8988T (cell line): ENCODE measurements at regions not wholly inside any gene's neighbourhood (a gene's known extent, or its start where the extent isn't known, plus 50 kb on each side); places are given as distances from the start of the nearest gene placed in this dataset.

Experiments
- DNase-seq: peaks from one replicate; pipeline ENCODE4 v3.0.0; 2011

DNA sequence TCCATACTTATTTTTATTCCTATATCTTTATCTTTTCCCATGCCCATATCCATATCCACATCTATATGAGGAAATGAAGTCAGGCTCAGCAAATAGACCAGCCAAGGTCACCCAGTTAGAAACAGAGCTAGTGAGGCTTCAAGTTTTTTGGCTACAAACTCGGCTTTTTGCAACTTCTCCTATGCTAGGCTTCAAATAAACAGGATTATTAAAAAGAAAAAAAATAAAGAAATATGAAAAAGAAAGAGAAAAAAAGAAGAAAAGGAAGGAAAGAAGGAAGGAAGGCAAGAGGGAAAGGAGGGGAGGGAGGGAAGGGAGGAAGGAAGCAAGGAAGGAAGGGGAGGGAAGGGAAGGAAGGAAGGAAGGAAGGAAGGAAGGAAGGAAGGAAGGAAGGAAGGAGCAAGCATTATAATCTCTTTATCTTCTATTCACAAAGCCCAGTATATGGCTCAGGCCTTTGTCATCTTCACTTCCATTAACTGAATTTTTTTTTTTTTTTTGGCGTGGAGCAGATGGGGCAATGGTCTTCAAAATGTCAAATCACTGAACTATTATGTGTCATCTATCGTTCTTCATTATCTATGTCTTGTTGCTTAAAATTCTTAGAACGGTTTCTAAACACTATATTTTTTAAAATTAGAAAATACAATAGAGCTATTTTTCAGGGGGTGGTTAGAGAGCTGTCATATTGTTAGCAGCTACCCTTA is 418.2 kb downstream of the VRK1 start:
- no peak for DNase-seq

DNA sequence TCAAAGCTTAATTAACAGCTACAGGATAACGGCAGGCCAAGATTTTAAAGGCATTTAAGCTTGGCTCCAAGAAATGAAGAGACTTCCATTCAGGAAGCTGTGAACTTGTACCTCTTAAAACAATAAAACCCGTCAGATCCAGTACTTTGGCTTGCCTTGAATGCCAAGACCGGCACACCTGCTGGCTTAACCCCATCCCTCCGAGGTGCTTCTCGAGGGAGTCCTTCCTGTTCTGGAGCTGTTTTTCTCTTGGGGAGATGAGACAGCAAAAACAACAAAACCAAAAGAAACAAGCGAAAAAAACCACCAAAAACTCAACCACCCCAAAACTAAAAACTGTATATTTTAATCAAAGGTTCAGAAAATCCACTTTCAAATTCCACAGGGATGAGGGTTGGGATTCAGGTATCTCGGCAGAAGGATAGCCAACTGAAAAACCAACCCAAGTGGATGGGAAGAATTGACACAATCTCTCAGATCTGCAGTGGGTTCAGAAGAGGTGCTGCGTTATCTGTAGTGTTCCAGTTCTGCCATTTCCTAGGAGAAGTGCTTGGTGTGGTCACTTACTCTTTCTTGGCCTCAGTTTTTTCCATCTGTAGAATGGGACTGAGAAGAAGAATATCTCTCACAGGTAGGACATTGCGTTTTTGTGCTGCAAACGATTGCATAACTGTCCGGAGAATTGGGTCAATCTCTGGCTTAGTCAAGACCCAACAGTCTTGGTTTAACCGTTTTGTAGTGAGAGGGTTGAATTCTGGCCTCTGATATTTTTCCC is 420.1 kb downstream of the VRK1 start:
- no peak for DNase-seq

GRCh38 chr14:97218274-97218673 is 421.1 kb downstream of the VRK1 start:
- DNase-seq, result no peak

GRCh38 chr14:97218691-97219430 is 421.7 kb downstream of the VRK1 start:
- no peak for DNase-seq

DNA sequence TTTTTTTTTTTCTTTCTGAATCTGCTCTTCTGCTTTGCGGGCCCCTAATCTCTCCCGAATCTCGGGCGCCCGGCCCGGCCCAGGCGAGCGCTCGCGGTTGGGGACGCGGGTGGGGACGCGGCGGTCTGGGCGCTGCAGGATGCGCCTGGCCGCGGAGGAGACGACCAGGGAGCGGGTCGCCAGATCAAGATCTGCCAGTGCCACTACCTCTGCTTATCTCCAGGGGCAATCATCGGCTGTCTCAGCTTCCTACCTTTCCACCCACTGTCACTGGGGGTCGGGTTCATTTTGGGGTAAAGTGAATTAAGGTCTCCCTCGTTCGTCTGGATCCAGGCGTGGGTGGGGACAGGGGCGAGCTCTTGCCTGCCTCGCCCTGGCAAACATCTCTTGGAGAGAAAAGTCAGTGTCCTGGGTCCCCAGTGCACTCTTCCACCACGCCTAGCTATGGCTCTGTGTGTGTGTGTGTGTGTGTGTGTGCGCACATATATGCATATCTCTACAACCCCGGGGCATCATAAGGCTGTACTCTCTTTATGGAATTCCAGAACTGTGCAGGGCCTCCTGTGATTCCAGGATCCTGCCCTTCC is 422.3 kb downstream of the VRK1 start:
- DNase-seq, result no peak

- DNase-seq, result no peak
These were observed 424.5 kb downstream of the VRK1 start for GRCh38 chr14:97221572-97222285.

- DNase-seq, result no peak
These were observed 426.8 kb downstream of the VRK1 start for GRCh38 chr14:97224016-97224415.

DNA sequence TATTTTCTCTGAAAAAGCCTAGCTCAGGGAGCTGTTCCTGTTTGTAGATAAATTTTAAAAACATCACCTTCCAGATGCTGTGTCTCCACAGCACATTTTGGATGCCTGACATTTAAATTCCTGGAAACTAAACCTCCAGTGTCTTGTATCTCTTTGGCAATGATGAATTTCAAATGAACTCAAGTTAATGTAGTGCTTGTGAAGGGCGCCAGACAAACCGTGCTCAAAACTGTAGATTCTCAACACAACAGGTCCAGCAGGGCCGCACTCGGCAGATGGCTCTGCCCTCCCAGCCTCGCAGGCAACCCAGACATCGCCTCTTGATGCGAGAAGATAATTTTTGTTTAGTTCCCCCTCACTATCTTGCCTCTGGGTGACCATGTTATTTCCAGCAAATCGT is 432.9 kb downstream of the VRK1 start:
- DNase-seq, result no peak

DNA sequence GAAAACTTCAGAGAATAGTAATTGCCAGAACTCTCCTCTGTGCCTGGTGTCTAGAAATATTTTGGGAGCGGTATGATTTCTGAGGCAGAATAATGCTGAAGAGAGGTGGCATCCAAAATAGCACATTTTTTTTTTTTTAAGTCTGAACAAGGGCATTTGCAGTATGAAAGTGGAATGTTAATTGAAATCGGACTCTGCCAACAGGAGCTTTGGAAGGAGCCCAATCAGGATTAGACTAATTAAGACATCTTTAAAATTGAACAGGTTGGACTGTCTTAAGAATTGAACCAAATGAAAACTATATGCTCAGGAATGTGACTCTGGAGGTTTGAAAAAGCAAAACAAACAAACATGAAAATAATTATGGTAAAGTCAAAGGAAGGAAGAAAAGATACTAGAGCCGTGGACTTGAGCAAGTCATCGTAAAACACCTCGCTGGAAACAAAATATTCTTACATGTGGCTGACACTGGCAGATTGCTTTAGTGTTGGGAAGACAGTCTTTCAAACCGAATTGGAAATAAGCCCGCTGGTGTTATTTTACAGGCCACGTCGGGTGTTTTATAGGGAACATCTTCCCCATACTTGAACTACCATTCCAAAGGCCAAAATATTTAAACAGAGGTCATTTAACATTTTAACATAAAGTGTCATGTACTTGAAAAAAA is 436.3 kb downstream of the VRK1 start:
- DNase-seq, result no peak

DNA sequence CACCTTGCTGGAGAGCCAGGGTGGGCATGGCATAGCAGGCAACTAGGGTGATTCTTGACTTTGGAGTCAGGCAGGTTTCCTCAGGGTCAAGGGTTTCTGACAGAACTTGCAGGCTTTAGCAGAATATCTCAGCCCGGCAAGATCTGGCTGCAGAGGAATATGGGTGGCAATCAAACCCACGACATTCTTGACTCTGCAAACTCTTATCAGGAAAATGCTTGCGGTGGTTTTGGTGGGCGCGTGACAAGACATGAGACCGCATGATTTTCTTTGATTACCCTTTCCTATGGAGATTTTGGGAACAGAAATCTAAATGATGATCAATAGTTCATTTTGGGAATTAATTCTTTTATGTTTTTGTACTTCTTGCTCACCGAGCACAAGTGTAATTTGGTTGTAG is 449.5 kb downstream of the VRK1 start:
- DNase-seq, result no peak

DNA sequence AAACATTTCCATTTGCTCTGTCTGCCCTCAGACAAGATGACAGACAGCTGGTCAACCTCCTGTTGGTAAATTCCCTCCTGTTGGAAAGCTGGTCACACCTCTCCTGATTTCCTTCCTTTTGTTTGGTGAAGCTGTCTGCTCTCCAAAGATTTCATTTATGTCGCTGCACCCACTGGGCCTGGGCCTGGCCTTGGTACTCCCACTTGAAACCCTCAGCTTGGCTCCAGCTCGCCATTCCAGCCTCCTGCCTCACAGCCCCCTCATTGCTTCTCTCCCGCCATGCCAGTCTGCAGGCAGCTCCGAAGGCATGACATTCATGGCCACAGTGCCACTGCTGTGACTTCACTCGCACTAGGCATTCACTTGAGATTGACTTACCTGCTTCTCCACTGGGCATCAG is 451.8 kb downstream of the VRK1 start:
- DNase-seq, result no peak

GRCh38 chr14:97250931-97251330 is 453.7 kb downstream of the VRK1 start:
- DNase-seq, result no peak

DNA sequence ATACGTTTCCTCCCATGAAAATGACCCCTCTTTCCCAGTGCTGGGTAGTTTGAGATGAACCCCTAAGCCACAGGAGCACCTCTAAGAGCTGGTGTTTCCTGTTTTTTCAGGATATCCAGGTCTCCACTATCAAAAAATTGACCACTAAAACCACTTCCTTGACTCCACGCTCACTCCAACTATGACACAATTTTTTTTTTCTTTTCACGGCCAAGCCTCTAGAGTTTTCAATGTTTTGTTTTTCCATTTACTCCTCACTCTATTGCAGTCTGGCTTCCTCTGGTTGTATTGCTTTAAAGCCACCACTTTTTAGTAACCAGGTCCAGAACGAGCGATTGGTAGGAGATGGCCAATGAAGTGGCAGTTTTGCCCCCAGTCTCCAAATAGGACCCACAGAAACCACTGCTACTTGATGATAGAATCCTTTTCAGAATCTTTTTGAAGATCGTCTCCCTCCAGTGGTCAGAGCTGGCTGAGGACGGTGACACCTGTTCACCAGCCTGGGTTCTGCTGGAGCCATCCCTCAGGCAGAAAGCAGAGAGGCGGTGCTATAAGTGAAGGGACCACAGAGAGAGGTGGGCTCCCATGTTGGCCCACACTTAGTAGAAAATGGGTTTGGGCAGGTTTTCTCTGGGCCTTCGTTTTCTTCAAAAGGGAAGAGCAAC is 454.4 kb downstream of the VRK1 start:
- no peak for DNase-seq

DNA sequence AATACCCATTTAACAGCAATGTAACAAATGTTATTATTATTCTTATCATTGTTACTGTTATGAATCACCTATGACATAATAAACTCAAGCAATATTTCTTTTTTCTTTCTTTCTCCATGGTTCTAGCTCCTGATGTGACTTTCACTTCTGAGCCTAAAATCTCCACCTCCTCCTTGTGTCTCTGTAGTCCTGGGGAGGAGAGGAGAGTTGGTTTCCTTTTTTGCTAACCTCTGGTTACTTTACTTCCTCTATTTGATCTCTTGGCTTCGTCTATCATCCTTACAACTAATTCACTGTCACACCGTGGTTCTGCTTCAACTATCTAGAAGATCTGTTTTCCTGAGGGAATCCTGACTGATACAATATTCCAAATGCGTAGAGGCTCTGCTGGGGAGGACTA is 456.6 kb downstream of the VRK1 start:
- DNase-seq, result no peak

DNA sequence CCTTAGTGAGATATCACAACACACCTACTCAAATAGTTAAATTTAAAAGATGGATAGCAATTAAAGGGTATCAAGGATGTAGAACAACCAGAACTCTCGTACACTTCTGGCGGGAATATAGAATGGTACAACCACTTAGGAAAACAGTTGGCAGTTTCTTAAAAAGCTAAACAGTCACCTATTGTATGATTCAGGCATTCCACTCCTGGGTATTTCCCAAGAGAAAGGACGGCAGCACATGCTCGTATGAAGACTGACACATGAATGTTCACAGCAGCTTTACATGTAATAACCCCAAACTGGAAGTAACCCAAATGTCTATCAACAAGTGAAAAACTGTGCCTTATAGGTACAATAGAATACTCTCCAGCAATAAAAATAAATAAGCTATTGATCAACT is 465.2 kb downstream of the VRK1 start:
- DNase-seq, result no peak

DNA sequence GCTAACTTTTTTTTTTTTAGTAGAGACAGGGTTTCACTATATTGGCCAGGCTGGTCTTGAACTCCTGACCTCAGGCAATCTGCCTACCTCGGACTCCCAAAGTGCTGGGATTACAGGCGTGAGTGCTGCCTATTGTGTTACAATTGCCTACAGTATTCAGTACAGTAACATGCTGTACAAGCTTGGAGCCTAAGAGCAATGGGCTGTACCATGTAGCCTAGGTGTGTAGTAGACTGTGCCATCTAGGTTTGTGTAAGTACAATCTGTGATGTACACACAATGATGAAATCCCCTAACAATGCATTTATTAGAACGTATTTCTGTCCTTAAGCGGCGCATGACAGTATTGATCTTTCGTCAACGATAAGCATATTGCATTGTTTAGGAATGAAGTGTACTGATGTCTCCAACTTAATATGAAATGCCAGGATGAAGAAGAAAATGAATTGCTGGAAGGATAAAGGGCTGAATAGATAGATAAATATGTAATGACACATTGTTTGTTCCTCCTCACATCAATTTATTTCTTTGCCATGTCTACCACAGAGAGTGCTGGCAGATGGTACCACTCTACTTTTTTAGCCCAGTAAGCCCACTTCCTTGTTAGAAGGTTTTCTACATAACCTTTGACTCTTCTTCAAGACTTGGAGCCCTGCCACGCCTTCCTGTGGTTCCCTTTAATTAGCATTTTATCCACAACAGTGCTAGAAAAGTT is 467.5 kb downstream of the VRK1 start:
- no peak for DNase-seq

- no peak for DNase-seq
These were observed 469.5 kb downstream of the VRK1 start for GRCh38 chr14:97266653-97267052.

GRCh38 chr14:97267509-97267908 is 470.3 kb downstream of the VRK1 start:
- DNase-seq, result no peak

DNA sequence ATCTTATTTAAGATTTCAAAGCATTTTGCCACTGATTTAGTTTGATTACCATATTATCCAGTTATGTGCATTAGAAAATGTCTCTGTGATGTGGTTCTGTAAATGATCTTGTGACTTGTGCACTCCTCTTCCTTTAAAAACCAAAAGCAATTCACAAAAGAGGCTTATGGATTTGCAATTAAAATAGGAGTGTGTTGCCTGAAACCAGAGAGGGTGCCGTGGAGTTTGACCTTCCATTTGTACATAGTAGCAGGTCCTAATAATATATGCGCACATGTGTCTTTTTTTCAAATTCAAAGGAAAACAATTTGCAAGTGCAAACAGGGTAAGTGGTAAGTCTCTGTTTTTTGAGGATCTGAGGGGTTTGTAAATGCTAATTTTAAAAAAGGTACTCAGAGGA is 470.9 kb downstream of the VRK1 start:
- no peak for DNase-seq

DNA sequence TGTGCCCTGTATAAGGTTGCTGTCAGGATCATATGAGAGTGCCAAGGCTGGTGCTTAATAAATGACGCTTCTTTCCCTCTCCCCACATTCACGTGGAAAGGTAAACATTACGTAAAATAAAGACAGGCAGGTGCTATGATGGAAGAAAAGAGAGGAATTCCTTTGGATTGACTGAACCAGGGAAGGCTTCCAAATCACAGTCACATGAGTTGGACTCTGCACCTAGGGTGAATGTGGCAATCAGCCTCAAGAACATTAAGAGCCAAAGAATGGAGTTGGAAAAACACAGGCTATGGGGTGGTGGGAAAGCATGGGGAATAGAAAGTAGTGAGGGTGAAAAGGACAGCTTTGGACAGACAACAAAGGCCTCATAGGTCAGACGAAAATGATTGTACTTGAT is 473.1 kb downstream of the VRK1 start:
- DNase-seq, result no peak

DNA sequence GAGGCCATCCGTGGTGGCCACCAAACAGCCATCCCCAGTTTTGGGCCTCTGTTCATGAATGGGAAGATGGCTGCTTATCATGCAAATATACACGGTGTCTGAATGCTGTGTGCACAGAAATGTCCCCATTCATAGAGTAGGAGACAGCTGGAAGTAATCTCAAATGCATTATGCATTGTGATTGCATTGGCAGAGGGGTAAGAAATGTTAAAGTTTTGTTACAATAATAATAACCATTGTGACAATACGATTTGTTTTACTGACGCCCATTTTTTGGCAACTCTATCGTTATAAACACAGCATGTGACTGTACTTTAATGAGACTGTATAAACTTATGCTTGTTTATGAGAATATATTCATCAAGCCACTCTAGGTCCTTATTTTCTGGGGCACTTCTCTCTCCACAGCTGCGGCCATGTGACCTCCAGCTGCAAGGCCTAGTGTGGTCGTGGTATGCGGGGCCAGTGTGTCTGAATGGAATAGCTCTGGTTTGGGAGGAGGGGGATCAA is 474.3 kb downstream of the VRK1 start:
- no peak for DNase-seq
